LoVo (cell line): ENCODE measurements at regions not wholly inside any gene's neighbourhood (a gene's known extent, or its start where the extent isn't known, plus 50 kb on each side); places are given as distances from the start of the nearest gene placed in this dataset.

Source experiments
- DNase-seq: peaks from one replicate; pipeline ENCODE4 v3.0.0-alpha.2; 2016; ENCODE audit warnings: low spot score

DNA sequence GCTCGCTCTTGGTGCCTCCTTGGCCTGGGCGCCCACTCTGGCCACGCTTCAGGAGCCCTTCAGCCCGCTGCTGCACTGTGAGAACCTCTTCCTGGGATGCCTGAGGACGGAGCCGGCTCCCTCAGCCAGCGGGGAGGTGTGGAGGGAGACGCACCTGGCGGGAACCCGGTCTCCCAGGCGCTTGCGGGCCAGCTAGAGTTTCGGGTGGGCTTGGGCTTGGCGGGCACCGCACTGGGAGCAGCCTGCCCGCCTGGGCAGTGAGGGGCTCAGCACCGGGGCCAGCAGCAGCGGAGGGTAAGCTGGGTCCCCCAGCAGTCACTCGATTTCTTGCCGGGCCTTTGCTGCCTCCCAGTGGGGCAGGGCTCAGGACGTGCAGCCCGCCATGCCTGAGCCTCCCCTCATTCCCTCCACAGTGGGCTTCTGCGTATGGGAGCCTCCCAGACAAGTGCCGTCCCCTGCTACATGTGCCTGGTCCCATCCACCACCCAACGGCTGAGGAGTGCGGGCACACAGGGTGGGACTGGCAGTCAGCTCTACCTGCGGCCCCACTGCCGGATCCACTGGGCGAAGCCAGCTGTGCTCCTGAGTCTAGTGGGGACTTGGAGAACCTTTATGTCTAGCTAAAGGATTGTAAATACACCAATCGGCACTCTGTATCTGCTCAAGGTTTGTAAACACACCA is 708.7 kb downstream of the VGLL3 start:
- no peak for DNase-seq

DNA sequence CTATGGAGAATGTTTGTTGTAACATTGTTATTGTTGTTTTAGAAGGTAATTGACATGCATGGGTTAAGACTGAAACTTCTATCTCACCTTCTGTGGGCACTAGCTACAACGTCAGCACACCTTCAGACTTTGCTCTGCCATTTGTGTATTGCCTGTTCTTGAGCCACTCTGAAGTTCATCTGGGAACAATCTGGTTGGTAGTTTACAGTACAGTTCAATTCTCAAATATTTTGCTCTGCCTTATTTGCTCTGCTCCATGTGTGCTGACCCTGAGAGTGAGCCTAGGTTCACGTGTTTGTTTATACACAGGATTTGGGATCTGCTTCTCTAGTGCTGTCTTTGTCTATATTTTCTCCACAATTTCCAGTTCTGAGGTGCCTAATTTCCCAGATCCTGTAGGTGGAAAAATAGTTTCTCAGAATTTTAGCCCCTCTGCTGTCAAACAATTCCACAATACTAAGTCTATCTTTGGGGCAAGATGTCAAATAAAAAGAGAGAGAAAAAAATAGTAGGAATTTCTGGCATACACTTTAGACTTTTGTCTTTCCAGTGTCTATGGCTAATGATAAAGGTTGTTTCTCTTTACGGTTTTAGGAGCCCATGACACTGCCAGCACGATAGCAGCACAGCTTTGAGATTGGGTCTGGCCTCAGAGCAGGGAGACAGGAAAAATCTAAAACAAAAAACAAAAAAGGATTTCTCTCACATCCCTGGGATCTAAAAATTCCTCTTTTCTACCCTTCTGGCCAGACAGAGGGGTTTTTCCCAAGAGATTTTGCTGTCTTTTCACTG is 721.4 kb downstream of the VGLL3 start:
- no peak for DNase-seq

DNA sequence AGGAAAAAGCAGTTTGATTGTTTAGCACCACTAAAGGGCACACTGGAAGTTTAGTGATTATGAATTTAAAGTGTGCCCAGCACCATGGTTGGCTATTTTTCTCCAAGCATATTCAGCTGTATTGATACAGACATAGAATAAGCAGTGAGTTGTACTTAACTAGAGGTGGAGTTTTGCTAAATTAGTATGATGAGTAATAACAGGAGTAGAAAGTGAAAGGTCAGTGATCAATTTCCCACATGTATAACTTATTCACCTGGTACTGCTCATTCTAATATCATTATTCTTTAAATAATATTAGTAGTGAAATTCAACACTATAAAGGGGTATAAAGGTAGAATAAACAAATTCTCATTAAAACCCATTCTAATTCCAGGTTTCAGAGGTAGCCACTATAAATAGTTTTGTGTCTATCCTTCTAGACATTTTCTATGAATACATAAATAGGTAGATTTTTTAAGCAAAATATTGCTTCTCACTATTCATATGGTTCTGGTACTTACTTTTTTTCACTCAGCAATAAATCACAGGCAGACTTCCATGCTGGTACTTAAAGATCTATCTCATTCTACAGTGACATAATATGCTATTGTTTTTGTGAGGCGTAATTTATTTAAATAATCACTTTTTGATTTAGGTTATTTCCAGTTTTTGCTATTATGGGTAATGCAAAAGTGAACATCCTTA is 732.9 kb downstream of the VGLL3 start:
- DNase-seq = no peak

DNA sequence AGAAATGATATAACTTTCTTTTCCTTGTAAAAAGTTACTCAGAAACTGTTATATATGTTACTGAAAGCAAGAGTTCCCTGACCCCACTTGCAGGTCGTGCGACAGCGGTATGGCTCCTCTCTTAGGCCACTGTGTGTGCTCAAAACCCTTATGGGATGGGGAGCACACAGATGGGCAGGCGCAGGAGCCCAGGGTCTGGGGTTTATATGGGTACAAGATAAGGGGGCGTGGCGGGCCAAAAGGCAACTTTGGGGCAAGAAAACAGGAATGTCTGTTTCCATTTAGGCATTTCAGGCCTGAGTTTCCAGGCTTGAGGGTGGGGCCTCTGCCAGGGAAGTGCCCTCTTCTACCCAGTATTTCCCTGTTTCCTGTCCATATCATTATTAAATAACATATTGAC is 736.5 kb downstream of the VGLL3 start:
- no peak for DNase-seq

DNA sequence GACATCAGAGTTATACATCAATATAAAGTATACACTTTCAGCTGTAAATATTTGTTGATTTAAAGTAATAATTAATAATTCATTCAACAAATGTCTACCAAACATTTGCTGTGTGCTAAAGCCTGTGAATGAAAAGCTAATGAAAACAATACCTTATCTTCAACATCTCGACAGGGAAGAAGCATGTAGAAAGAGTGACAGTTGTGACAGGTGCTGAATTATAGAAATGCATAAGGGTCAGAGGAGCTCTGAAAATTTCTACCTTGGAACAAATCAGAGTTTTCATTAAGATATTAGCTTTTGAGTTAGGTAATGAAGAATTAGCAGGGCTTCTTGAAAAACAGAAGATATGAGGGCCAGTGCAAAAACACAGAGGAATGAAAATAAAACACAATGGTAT is 739.2 kb downstream of the VGLL3 start:
- no peak for DNase-seq

DNA sequence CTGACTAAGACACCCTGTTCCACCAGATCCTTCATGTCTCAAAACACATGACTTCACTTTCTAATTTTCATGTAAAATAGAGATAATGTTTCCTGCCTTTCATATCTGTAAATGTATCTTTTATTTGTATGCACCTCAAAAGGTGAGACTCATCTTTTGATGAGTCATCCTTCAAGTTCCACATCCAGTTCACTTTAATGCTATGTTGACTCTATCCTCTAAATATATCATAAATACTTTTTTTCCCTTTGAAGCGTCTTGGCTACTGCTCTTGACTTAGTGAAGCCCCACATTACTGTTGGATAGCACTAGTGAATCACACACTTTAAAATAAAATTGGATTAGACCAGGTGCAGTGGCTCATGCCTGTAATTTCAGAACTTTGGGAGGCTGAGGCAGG is 741.1 kb downstream of the VGLL3 start:
- no peak for DNase-seq

DNA sequence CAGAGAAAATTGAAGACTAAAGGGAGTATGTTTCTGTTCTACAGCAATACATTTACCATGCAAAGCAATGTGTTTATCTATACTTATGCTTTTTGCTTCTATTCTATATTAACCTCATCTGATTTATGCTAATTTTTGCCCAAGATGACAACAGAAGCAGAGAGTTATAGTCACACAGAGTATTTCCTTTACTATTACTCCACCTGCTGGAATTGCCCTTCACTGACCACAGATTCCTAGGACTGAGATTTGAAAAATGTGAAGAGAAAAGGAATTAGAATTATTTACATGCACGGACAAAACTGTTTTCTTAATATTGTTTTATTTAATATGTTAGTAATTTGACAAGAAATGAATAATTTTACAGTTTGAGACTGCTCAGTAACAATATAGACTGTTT is 745.6 kb downstream of the VGLL3 start:
- no peak for DNase-seq

DNA sequence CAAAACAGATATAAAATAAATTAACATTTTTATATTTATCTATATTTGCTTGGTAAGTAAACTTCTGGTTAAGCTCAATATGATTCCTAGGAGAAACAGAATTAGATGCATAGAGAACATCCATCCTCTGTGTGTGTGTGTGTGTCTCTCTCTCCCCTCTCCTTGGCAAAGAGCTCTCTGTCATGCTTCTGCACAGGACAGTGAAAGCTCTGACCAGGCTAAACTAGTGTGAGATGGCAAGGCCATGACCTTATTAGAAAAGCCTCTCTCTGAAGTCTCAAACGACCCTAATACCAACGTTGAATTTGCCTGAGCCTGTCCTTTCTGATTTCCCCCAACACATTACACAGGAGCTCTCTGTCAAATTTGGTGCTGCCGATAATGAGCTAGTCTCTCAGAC is 746.0 kb downstream of the VGLL3 start:
- DNase-seq = no peak

DNA sequence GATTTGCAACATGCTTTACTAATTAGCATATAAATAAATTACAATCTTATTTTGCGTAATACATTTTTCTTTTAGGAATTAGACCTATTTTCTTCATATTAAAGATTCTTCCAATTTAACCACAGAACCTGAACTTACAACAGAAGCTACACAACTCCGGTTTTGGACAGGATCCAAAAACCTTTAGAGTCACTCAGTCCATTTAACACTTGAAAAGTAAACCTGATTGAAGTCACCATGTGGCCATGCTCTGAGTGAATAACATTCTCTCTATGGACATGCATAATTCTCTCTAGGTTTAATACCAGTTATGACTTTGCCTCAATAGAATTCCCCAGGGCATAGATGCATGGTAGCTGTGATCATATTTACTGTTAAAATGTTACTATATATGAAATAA is 751.0 kb downstream of the VGLL3 start:
- DNase-seq = no peak

DNA sequence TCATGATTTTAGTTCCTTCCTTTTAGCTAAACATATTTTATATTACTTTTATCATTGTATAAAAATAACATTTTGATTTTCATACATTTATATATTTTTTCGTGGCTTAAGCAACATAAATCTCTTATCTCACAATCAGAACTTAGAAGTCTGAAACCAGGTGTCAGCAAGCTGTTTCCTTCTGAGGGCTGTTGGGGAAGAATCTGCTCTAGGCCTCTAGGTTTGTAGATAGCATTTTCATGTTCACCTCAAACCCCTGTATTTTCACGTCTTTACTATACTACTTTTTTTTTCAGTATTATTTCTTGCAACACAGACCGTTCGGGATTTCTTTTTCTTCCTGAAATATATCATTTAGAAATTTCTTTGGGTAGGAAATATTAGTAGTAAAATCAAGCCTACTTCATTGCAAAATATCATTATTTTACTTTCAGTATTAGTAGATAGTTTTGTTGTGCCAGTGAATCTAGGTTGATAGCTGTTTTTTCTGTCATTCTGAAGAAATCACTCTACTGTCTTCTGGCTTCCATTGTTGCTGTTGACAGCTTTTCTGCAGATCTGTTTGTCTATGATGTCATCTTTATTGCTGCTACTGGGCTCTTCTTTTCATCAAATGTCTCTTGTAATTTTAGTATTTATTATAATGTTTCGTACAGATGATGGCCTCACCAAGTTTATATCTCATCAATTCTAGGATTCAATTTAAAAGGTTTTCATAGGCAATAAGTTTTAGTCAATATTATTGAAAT is 756.3 kb downstream of the VGLL3 start:
- no peak for DNase-seq

DNA sequence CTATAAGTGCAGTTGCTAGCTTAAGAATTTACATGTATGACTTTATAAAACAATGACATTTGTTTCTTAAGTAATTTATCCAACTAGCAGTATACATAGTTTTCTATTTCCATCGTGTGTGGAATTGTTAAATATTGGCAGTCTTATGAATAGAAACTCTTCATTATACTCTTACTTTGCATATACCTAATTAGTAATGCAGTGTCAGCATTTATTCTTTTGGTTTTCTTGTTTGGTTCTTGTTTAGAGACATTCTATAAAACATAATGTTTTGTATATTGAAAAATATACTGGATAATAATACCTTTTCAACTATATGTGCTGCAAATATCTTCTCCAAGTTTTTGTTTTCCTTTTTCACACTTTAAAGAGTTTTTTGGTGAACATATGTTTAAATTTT is 760.2 kb downstream of the VGLL3 start:
- DNase-seq = no peak

DNA sequence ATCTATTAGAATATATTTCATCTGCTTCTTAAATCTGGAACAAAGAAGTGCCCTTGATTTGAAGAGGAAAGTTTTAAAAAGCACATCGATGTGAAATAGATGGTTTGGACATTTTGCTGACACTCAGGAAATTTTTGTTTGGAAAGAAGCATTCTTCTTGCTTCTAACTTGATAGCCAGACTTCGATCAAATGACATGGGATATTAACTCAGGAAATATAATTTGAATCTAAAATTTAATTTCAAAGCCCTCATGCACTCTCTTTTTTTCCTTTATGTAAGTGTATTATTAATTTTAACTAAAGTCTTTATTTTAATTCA is 761.2 kb downstream of the VGLL3 start:
- no peak for DNase-seq

DNA sequence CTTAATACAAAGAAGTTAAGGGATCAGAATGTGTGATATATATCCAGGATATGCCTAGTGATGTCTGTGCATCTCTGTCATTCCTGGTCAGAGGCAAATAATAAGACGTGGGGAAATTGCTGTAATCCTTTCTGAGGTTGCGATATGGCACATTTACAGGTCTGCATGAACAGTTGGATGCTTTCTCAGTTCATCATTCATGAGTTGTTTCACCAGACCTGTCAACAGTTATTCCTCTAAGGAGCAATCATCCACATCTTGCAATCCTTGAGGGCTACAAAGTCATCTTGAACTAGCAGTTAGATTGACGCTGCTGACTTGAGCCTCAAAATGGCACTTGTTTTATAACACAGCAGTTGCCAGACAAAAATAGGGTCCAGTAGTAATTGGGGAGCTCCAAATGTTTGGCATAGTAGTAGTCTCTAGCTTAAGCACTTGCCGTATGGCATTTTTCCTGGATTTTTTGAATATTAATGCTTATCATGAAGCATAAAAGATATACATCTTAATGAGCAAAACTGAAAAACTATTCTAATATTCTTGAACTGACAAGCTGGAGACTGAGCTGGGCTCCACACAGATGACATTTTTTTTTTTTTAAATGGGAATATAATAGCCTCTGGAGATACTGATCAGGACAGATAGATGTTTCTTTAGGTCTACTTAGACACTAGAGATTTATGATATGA is 761.7 kb downstream of the VGLL3 start:
- no peak for DNase-seq

DNA sequence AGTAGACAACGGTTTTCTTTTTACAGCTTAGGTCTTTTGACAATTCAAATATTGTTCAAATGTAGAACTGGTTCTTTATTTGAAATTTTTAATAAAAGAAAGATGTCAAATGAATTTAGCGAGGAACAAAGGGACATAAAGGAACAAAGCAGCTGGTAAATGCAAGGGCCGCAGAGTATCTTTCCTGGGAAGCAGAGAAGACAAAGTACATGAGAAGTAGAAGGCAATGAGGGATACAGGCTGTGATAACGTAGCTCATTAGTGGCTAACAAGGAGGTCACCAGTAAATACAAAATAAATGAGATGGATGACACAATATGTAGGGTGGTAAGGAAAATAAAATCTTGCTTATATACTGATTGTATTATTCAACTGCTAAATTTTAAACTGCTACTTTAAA is 762.8 kb downstream of the VGLL3 start:
- no peak for DNase-seq

DNA sequence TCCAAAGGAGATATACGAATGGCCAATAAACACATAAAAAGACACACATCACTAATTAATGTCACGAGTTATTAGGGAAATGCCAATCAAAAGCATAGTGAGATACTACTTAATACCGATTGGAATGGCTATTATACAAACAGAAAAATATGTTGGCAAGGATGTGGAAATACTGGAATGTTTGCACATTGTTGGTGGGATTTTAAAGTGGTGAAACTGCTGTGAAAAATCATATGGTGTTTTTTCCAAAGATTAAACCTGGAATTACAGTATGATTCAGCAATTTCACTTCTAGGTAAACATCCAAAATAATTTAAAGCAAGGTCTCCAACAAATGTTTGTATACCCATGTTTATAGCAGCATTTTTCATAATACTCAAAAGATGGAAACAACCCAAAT is 765.5 kb downstream of the VGLL3 start:
- DNase-seq = no peak

DNA sequence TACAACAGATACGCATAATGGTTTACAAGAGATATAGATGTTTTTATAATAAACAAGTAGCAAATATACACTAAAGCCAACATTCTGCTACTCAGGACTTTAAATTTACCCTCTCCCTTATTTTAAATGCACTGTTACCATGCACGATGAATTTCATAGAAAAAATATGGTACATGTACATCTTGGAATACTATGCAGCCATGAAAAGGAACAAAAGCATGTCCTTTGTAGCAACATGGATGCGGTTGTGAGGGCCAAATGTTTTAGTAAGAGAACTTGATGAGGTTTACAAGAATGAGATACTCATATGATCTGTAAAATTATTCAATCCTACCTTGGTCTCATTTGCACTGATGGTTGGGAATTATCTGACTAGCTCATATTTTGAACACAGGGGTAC is 769.3 kb downstream of the VGLL3 start:
- DNase-seq = no peak

DNA sequence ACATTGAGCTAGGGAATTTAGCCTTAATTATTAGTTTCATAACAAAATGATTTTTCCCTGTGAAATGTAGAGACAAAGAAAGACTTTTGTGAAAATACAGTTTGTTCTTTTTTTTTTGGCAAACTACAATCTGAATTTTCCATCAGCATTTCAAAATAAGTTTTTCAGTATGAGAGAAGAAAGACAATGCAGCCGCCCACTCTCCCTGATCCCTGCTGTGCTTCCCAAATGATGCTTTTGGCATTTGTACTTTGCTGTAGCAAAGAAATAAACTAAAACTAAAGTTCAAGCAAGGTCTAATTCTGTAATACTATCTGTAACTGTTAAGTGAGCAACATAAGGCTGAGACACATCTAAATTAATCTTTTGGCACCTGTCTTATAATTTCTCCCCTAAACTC is 782.2 kb downstream of the VGLL3 start:
- DNase-seq = no peak

DNA sequence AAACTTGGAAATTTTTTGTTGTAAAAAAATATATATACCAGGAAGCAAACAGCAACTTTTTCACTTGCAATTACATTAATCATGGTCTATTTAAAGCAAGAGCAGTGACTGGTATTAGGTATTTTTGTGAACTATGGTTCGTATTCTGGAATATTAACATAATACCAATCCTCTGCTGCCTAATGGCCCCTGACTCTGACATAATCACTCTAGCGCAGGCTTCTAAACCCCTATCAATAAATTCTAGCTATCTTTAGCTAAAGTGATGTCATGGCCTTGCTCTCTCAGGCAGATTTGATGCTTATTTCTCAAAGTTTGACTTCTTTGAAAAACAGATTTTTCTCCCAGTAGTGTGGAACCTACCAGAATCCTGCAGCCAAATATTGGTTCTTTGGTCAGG is 808.3 kb downstream of the VGLL3 start:
- DNase-seq = no peak

DNA sequence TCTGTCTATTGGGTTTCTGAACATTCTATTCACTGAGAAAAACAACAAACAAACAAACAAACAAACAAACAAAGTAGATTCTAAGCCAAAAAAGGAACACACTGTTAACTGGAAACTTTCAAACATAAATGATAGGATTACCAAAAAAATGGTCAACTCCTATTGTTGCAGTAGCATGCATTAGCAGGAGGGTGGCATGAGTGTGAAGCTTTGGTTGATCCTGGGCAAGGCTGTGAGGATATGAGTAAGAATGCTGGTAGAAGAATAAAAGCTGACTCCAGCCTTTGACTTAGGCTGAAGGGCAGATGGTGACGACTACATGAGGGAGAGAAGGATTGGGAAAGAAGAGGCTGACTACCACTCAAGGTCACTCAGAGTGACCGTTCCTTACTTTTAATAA is 810.3 kb downstream of the VGLL3 start:
- DNase-seq = no peak

DNA sequence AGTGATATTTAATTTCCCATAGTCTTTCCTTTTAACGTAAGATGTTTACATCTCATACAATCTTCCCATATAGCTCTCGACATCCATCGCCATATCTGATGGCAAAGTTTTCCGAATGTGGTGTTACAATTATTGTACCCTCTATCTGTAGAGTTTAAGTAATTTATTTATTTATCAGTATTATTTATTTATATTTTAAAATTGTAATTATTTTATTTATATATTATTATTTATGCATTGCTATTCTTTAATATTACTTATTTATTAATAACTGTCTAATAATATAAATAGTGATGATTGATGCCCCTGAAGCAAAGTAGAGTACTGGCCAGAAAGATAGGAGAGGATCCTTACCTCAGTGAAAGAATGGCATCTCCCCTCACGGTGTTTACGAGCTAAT is 812.9 kb downstream of the VGLL3 start:
- no peak for DNase-seq

DNA sequence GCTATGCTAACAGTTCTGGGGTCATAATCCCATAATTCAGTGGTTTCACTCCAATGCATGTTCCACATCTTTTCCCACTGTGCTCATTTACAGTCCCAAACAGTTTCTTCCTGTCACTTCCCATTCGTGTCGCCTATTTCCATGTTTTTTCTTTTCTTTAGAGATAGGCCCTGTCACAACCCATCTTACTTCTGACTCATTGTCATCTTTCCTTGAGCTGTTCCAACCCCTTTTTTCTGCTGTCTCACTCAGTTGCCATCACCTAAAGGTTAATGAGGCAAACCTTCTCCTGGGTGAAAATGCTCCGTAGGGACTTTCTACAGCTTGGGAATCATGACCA is 814.5 kb downstream of the VGLL3 start:
- no peak for DNase-seq
